Lower leg skin (tissue), 4 donors: ENCODE measurements at regions not wholly inside any gene's neighbourhood (a gene's known extent, or its start where the extent isn't known, plus 50 kb on each side); places are given as distances from the start of the nearest gene placed in this dataset.

Experiments used
- DNase-seq, 2 donors: peaks; one replicate each; pipeline ENCODE4 v3.0.0-alpha.2; 2019; ENCODE audit warnings: low spot score in 2 of 2
- H3K4me3 ChIP-seq: fragments of 200-600 bp; sonication (generic); 2 replicates; pipeline ENCODE4 v1.5.1; 2017; ENCODE audit warnings: mild to moderate bottlenecking, low read depth; ENCODE audit not compliant: poor library complexity, severe bottlenecking
- CTCF ChIP-seq, 3 donors: fragments of 450-650 bp; IDR thresholded peaks; one replicate each; pipeline ENCODE4 v1.5.1; 2016; ENCODE audit warnings: antibody characterized with exemption in 3 of 3, mild to moderate bottlenecking in 3 of 3, moderate library complexity in 2 of 3
- POLR2A ChIP-seq, 2 donors: fragments of 450-650 bp; IDR thresholded peaks; one replicate each; pipeline ENCODE4 v1.6.1; 2016 to 2017; ENCODE audit warnings: antibody characterized with exemption in 2 of 2, mild to moderate bottlenecking in 1 of 2, moderate library complexity in 1 of 2
- WGBS, 2 donors: methylation state at CpG; one replicate each; pipeline ENCODE4 v1.1.5; 2018; 5-methylcytosine and 5-hydroxymethylcytosine counted together
- intact Hi-C: fragments of 100-400 bp; cut with DNase I; formaldehyde crosslinking; loops from one replicate; pipeline ENCODE4 v1.15.0; 2023; ENCODE audit warnings: low total_unique reads

- no peak for DNase-seq
- intact Hi-C loops: no loop called here
- H3K4me3 ChIP-seq: no peak overlapping the region
- 92 to 95% methylated on average over 4 of the region's 4 CpGs for WGBS, 2 donors
- no peak for TF ChIP-seq POLR2A (IDR thresholded peaks at IDR 0.05)
Observed at GRCh38 chr3:16715281-16715680, 110.1 kb upstream of the DAZL start.

- no peak overlapping the region for H3K4me3 ChIP-seq
- WGBS, 2 donors: 47 to 49% methylated on average over 3 of the region's 3 CpGs
- intact Hi-C loops: no loop called here
- no peak for TF ChIP-seq POLR2A (IDR thresholded peaks at IDR 0.05)
- no peak for TF ChIP-seq CTCF (IDR thresholded peaks at IDR 0.05)
- DNase-seq: no peak
Observed at GRCh38 chr3:16719426-16719825, 114.2 kb upstream of the DAZL start.

GRCh38 chr3:16720367-16720940, 115.2 kb upstream of the DAZL start:
- no peak for DNase-seq
- 65% methylated on average over 3 of the region's 3 CpGs for WGBS, 2 donors
- H3K4me3 ChIP-seq: no peak overlapping the region
- TF ChIP-seq POLR2A (IDR thresholded peaks at IDR 0.05) (no peak), CTCF (IDR thresholded peaks at IDR 0.05) (no peak)
- intact Hi-C loops: no loop called here

- H3K4me3 ChIP-seq: no peak overlapping the region
- intact Hi-C loops: no loop called here
- TF ChIP-seq CTCF (IDR thresholded peaks at IDR 0.05) (no peak), POLR2A (IDR thresholded peaks at IDR 0.05) (no peak)
- no peak for DNase-seq
- 92 to 94% methylated on average over 3 of the region's 3 CpGs for WGBS, 2 donors
Observed at GRCh38 chr3:16721494-16721893, 116.3 kb upstream of the DAZL start.

GRCh38 chr3:16723978-16724377, 118.8 kb upstream of the DAZL start:
- WGBS, 2 donors: 56 to 91% methylated on average over 1 of the region's 1 CpG
- DNase-seq: no peak
- H3K4me3 ChIP-seq: no peak overlapping the region
- TF ChIP-seq CTCF (IDR thresholded peaks at IDR 0.05) (no peak), POLR2A (IDR thresholded peaks at IDR 0.05) (no peak)
- intact Hi-C loops: no loop called here

- 62 to 63% methylated on average over 3 of the region's 3 CpGs for WGBS, 2 donors
- TF ChIP-seq CTCF (IDR thresholded peaks at IDR 0.05) (no peak), POLR2A (IDR thresholded peaks at IDR 0.05) (no peak)
- no peak overlapping the region for H3K4me3 ChIP-seq
- intact Hi-C loops: no loop called here
- DNase-seq: no peak
Observed at GRCh38 chr3:16724487-16724886, 119.3 kb upstream of the DAZL start.
